ENCODE measurements at regions not wholly inside any gene's neighbourhood (a gene's known extent, or its start where the extent isn't known, plus 50 kb on each side); places are given as distances from the start of the nearest gene placed in this dataset.

DNA sequence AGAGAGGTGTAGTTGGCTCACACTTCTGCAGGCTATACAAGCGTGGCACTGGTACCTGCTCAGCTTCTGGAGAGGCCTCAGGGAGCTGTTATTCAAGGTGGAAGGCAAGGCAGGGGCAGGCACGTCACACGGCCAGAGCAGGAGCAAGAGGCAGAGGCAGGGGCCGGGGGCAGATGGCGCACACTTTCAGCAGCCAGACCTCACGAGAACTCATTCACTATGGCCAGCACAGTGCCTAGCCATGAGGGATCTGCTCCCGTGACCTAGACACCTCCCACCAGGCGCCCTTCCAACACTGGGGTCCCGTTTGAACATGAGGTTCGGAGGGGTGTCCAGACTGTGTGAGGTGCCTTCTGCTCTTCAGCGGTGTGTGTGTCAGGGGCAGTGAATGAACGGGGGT lies 71.0 kb upstream of the FCN1 start:
- Histone ChIP-seq H3K9me3 (ENCODE audit: control insufficient read depth, low read depth, low read length) (no peaks in the 10 kb centered on the region), H3K36me3 (ENCODE audit: control insufficient read depth, low read depth, low read length) (no peaks in the 10 kb centered on the region), H3K27me3 (ENCODE audit: control insufficient read depth, insufficient read depth, low read length) (no peaks in the 10 kb centered on the region), H3K27ac (ENCODE audit: low read length) (no peak overlapping the region), H3K4me1 (ENCODE audit: control insufficient read depth, low read depth, low read length) (no peaks in the 10 kb centered on the region), H3K9ac (ENCODE audit: low read length) (no peak overlapping the region), H3K4me3 (ENCODE audit: low read length) (no peak overlapping the region)

DNA sequence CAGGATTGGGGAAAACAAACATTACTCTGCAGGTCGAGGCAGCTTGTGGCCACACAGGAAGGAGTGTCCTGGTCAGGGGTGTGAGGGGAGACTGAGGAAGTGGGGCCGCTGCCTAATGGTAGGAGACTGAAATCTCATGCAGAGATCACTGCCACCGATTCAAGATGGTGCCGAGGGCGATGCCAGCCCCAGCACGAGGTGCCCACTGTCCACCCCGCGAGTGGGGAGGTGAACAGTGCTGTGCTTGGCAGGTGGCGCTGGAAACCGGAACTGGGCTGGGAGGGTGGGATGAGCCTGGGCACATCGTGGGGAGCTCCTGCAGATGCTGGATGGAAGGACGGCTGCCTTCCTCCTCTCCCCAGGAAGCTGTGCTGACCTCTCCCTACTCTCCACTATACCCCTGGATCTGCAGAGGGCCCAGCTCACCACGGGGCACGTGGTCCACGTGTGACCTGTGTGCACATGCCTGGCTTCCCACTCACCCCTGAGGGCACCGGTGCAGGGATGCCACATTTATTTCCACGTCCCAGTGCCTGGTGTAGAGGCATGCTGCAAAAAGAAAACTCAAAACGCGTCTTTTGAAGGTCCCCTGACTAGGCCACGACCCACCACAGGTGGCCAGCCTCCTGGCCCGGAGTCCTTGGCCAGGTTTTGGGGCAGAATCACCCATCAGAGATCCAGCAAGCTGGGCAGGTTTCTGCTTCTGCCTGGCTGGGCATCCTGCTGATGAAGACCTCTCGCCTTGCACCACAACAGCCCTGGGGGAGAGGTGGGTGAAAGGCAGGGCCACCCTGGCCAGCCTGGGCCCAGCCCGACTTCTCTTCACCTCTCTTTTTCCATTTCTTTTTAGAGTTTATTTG lies 71.7 kb upstream of the FCN1 start:
- H3K27ac ChIP-seq (ENCODE audit: low read length), result no peak overlapping the region
- no peak overlapping the region for H3K9ac ChIP-seq (ENCODE audit: low read length)
- H3K27me3 ChIP-seq (ENCODE audit: control insufficient read depth, insufficient read depth, low read length), result no peaks in the 10 kb centered on the region

DNA sequence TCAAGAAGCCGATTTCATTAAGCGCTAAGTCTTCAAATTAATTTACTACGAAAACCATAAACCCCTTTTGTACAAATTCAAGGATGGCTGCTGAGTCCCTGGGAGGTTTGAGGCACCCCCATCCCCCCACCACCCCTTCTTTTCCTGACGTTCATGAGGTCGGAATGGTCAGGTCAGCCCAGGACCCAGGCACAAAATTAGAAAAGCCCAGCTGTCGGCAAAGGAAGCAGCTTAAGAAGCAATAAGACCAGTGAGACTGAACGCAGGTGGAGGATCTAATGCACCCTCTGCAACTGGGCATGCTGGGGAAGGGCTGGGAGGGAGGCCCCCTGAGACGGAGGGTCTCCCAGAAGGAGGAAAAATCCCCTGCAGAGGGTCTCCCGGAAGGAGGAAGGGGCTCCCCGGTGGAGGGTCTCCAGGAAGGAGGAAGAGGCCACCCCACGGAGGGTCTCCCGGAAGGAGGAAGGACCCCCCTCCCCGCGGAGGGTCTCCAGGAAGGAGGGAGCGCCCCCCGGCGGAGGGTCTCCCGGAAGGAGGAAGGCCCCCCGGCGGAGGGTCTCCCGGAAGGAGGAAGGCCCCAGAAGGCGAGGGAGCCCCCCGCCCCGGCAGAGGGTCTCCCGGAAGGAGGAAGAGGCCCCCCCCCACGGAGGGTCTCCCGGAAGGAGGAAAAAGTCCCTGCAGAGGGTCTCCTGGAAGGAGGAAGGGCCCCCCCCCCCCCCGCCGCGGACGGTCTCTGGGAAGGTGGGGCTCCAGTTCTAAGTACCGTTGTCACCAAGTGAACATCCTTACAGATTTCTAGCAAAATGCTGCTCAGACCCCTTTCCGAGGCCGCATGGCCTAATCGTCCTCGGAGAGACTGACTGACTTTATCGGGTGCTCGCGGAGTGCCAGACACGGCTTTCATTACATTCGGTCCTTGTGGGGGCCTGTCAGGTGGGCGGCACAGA lies 74.4 kb upstream of the FCN1 start:
- no peaks in the 10 kb centered on the region for H3K27me3 ChIP-seq (ENCODE audit: control insufficient read depth, insufficient read depth, low read length)

More for the DNA sequence above, 71.7 kb upstream of the FCN1 start:
- Histone ChIP-seq H3K36me3 (ENCODE audit: control insufficient read depth, low read depth, low read length) (no peaks in the 10 kb centered on the region), H3K9me3 (ENCODE audit: control insufficient read depth, low read depth, low read length) (no peaks in the 10 kb centered on the region), H3K4me3 (ENCODE audit: low read length) (no peak overlapping the region), H3K4me1 (ENCODE audit: control insufficient read depth, low read depth, low read length) (no peaks in the 10 kb centered on the region)

DNA sequence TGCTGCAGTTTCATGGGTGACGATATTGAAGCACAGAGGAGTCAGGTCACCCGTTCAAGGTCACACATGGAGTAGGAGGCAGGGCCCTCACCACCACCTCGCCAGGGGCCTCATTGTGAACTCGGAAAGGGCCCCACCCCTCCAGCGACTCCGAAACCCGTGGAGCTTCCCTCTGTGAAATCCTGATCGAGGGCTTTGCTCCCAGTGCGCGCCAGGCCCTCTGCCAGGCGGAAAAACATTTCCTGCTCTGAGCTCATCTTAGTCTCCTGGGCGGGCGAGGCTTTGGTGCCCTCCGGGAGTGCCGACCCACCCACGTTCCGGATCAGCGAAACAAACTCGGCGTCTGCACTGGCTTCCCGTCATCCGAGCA lies 75.0 kb upstream of the FCN1 start:
- Histone ChIP-seq H3K4me1 (ENCODE audit: control insufficient read depth, low read depth, low read length) (peaks cover 6% of the 10 kb centered on the region), H3K36me3 (ENCODE audit: control insufficient read depth, low read depth, low read length) (no peaks in the 10 kb centered on the region), H3K9me3 (ENCODE audit: control insufficient read depth, low read depth, low read length) (no peaks in the 10 kb centered on the region), H3K9ac (ENCODE audit: low read length) (no peak overlapping the region), H3K4me3 (ENCODE audit: low read length) (no peak overlapping the region), H3K27me3 (ENCODE audit: control insufficient read depth, insufficient read depth, low read length) (no peaks in the 10 kb centered on the region), H3K27ac (ENCODE audit: low read length) (no peak overlapping the region)

More for the DNA sequence above, 74.4 kb upstream of the FCN1 start:
- Histone ChIP-seq H3K36me3 (ENCODE audit: control insufficient read depth, low read depth, low read length) (no peaks in the 10 kb centered on the region), H3K9me3 (ENCODE audit: control insufficient read depth, low read depth, low read length) (no peaks in the 10 kb centered on the region), H3K27ac (ENCODE audit: low read length) (no peak overlapping the region), H3K4me3 (ENCODE audit: low read length) (no peak overlapping the region), H3K9ac (ENCODE audit: low read length) (no peak overlapping the region), H3K4me1 (ENCODE audit: control insufficient read depth, low read depth, low read length) (peaks cover 6% of the 10 kb centered on the region)

DNA sequence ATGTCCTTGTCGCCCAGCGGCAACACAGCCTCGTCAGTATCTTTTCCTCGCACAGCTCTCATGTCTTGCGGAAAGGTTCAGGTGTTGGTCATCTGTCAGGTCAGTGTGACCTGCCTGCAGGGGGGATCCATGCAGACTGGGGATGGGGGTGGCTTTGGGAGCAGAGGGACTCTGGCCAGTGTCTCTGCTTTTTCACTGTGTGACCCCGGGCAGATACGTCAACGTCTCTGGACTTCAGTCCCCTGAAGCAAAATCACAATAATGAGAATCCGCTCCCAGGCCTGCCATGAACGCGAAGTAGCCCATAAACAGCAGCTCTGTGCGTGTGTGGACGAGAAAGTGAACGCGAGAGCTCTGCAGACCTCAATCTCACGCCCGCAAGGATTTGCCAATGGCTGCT lies 75.7 kb upstream of the FCN1 start:
- Histone ChIP-seq H3K36me3 (ENCODE audit: control insufficient read depth, low read depth, low read length) (no peaks in the 10 kb centered on the region), H3K4me3 (ENCODE audit: low read length) (no peak overlapping the region), H3K4me1 (ENCODE audit: control insufficient read depth, low read depth, low read length) (peaks cover 6% of the 10 kb centered on the region), H3K9me3 (ENCODE audit: control insufficient read depth, low read depth, low read length) (no peaks in the 10 kb centered on the region), H3K27ac (ENCODE audit: low read length) (no peak overlapping the region), H3K27me3 (ENCODE audit: control insufficient read depth, insufficient read depth, low read length) (no peaks in the 10 kb centered on the region), H3K9ac (ENCODE audit: low read length) (no peak overlapping the region)

DNA sequence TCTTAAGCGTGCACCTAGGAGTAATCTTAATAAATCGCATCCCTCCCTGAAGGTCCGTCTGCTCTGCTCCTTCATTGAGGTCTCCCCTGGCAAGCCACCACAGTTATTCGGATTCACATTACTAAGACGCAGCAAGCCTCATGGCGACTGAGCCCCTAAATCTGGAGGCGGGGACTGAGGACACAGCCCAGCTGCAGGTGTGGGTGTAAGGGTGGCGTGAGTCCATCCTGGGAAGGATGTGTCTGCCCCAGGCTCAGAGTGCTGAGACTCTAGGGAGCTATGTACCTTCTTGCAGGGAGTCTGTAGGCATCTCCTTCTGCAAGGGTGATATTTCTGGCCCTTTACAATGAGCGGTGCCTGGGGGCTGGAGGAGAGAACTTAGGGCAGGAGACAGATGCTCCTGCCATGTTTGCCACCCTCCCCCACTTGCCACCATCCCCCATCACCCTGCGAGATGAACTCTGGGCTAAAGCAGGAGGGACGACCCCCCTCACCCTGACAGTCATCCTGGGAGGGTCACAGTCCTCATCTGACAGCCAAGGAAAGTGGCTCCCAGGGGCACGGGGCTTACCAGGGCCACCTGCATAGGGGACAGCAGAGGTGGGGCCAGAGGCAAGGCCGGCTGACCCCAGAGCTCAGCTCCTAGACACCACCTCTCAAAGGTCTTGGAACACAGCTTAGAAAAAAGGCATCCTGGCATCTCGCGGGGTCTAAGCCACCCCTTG lies 76.4 kb upstream of the FCN1 start:
- Histone ChIP-seq H3K4me3 (ENCODE audit: low read length) (no peak overlapping the region), H3K9ac (ENCODE audit: low read length) (no peak overlapping the region), H3K9me3 (ENCODE audit: control insufficient read depth, low read depth, low read length) (peaks cover 3% of the 10 kb centered on the region), H3K4me1 (ENCODE audit: control insufficient read depth, low read depth, low read length) (peaks cover 6% of the 10 kb centered on the region), H3K27ac (ENCODE audit: low read length) (no peak overlapping the region), H3K27me3 (ENCODE audit: control insufficient read depth, insufficient read depth, low read length) (no peaks in the 10 kb centered on the region), H3K36me3 (ENCODE audit: control insufficient read depth, low read depth, low read length) (no peaks in the 10 kb centered on the region)

DNA sequence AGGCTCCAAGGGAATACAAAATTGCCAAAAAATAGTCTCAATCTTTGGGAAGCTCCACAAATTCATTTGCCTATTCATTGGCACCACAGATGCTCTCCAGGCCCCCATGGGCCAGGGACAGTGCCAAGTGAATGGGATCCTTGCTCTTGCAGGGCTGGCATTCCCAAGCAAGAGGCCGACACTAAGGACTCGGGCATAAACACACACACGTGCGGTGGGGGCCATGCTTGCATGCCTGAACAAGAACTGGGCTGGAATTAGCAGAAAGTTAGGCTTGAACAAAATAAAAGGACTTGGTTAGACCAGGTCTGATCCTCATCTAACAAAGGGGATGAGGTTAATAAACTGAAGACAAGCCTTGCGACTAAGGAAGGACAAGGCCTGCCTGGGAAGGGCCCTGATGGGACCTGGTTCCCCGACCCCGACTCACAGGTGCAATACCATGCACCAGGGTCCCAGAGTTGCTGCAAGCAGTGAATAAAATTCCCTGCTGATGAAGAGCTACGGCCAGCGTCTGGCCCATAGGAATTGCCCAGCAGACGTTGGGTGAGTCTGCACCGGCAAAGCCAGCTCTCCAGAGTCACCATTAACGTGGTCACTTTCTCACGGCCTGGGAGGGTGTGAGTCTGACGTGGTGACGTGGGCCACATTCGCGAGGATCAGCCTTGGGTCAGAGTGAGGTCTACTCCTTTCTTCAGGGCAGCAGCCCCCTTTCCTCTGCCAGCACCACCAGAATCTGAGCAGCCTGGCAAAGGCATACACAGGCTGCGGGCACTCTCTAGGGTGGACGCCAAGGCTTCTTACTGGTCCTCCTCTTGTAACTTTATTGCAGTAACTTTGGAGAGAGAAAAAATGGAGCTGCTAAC lies 77.4 kb upstream of the FCN1 start:
- Histone ChIP-seq H3K27ac (ENCODE audit: low read length) (no peak overlapping the region), H3K27me3 (ENCODE audit: control insufficient read depth, insufficient read depth, low read length) (no peaks in the 10 kb centered on the region), H3K9ac (ENCODE audit: low read length) (no peak overlapping the region), H3K36me3 (ENCODE audit: control insufficient read depth, low read depth, low read length) (no peaks in the 10 kb centered on the region), H3K9me3 (ENCODE audit: control insufficient read depth, low read depth, low read length) (peaks cover 11% of the 10 kb centered on the region), H3K4me1 (ENCODE audit: control insufficient read depth, low read depth, low read length) (peaks cover 6% of the 10 kb centered on the region), H3K4me3 (ENCODE audit: low read length) (no peak overlapping the region)

DNA sequence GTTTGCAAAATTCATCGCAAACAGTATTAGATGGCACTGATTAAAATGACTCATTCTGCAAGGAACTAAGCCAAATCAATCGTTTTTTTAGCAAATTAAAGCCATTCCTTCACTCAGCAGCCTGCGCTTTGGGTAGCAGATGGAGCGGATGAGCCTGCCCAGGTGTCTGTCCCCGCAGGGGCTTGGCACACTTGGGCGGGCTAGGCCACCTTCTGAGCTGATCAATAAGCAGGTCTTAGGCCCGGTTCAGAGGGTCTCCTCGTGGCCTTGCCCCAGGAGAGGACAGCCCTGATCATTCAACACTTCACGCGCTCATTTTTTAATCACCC lies 78.0 kb upstream of the FCN1 start:
- H3K4me3 ChIP-seq (ENCODE audit: low read length), result no peak overlapping the region
- peaks cover 17% of the 10 kb centered on the region for H3K9me3 ChIP-seq (ENCODE audit: control insufficient read depth, low read depth, low read length)
- no peak overlapping the region for H3K9ac ChIP-seq (ENCODE audit: low read length)
- no peaks in the 10 kb centered on the region for H3K27me3 ChIP-seq (ENCODE audit: control insufficient read depth, insufficient read depth, low read length)
- H3K27ac ChIP-seq (ENCODE audit: low read length), result no peak overlapping the region
- peaks cover 6% of the 10 kb centered on the region for H3K4me1 ChIP-seq (ENCODE audit: control insufficient read depth, low read depth, low read length)
- no peaks in the 10 kb centered on the region for H3K36me3 ChIP-seq (ENCODE audit: control insufficient read depth, low read depth, low read length)

DNA sequence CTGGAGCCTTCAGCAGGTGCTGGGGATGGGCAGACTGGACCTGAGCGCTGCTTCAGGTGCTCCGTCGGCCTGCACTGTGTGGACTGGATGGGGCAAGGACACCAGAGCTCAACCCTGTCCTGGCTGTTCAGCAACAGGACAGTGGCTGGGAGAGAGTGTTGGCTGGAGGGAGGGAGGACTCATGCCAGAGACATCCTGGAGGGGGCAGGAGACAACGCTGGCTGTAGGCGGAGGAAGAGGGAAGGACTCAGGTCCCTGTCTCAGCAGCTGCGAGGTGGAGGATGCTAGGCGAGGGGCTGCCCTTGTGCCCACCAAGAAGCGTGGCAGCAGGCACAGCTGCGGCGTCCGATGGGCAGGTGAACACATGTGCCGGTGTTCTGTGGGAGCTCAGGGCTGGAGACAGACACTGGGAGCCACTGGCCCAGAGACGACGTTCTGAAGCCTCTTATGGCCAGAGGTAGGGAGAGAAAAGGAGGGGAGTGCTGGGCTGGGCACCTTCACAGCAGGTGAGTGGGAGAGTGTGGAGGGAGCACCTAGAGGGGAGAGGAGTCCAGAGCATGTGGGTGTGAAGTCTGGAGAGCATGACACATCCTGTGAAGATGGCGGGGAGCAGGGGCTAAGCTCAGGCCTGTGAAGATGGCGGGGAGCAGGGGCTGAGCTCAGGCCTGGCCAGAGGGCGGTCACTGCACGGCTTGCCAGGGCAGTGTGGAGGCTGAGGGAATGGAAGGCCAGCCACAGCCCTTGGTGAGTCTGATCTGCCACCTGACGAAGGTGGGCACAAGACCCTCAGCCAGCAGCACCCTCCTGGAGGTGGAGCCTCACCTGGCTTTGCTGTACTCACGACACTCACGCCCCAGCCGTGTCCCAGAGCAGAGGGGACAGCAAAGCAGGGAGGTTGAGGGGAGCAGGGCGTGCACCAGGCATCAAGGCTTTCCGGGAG lies 79.1 kb upstream of the FCN1 start:
- no peaks in the 10 kb centered on the region for H3K36me3 ChIP-seq (ENCODE audit: control insufficient read depth, low read depth, low read length)
- no peaks in the 10 kb centered on the region for H3K27me3 ChIP-seq (ENCODE audit: control insufficient read depth, insufficient read depth, low read length)
- H3K4me1 ChIP-seq (ENCODE audit: control insufficient read depth, low read depth, low read length), result peaks cover 6% of the 10 kb centered on the region
- no peak overlapping the region for H3K4me3 ChIP-seq (ENCODE audit: low read length)
- peaks cover 26% of the 10 kb centered on the region for H3K9me3 ChIP-seq (ENCODE audit: control insufficient read depth, low read depth, low read length)
- no peak overlapping the region for H3K27ac ChIP-seq (ENCODE audit: low read length)
- no peak overlapping the region for H3K9ac ChIP-seq (ENCODE audit: low read length)

DNA sequence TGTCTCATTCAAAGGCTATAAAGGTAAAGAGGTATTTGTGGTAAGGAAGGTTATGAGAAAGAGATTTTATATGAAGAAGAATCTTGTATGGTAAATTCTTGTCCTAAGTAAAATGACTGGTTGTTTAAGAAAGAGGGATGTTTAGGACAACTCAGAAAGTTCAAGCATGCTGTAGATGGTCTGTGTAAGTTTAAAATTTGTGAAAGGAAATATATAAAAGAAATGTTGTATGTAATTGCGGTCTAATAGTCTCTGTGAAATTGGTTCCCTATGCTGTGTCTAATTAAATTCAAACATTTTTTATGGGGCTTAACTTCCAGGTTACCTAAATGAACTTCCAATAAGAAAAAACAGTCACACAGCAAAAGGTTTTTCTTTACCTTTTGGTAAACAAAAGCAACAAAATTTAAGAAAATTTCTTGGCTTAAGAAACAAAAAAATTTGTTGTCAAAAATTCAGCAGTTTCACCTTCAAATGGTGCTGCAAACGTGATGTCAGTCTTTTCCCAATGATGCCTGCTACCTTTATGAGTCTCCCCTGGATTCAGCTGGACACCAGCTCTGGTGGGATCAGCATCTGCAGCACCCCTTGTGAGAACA lies 83.0 kb upstream of the FCN1 start:
- Histone ChIP-seq H3K4me3 (ENCODE audit: low read length) (no peak overlapping the region), H3K27ac (ENCODE audit: low read length) (no peak overlapping the region), H3K9ac (ENCODE audit: low read length) (no peak overlapping the region), H3K36me3 (ENCODE audit: control insufficient read depth, low read depth, low read length) (no peaks in the 10 kb centered on the region), H3K9me3 (ENCODE audit: control insufficient read depth, low read depth, low read length) (peaks cover 30% of the 10 kb centered on the region), H3K4me1 (ENCODE audit: control insufficient read depth, low read depth, low read length) (peaks cover 4% of the 10 kb centered on the region), H3K27me3 (ENCODE audit: control insufficient read depth, insufficient read depth, low read length) (no peaks in the 10 kb centered on the region)

Data from iPS-18a (cell line).